ENCODE measurements at regions not wholly inside any gene's neighbourhood (a gene's known extent, or its start where the extent isn't known, plus 50 kb on each side); places are given as distances from the start of the nearest gene placed in this dataset.

DNA sequence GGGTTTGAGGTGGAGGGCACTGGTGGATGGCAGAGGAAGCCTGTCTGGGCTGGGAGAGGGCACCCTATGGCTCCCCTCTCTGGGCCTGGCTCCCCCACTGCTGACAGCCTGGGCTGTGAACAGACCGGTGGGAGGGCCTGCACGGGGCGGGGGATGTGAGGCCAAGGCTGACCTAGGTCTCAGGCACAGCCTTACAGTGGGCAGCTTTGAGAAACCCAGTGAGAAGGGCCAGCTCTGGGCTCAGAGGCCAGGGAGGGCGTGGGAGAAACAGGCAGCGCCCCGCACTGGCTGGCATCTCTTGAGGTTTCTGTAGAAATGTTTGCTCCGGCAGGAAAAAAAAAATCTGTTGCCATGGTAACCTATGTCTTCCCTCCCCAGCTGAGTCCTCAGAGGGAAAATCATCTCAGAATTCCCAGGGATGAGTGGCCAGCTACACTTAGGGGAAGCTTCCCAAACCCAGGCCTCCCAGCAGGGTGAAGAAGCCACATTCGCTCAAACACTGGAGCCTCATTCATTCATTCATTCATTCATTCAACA, 71.7 kb upstream of the TAF1B start:
- intact Hi-C loops (cut with micrococcal nuclease): no loop called here

GRCh38 chr2:9772035-9772998, 71.0 kb upstream of the TAF1B start:
- intact Hi-C loops (cut with micrococcal nuclease): no loop called here

- intact Hi-C loops (cut with micrococcal nuclease): no loop called here
These were observed 70.0 kb upstream of the TAF1B start for GRCh38 chr2:9772999-9773902.

DNA sequence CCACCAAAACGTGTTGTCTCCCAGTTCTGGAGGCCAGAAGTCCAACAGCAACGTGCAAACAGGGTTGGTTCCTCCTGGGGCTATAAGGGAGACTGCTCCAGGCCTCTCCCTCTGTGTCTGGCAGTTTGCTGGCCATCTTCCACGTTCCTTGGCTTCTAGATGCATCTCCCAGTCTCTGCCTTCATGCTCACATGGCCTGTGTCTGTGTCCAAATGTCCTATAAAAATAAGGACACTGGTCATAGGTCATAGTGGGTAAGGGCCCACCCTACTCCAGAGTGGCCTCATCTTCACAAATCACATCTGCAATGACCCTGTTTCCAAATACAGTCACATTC, 69.4 kb upstream of the TAF1B start:
- intact Hi-C loops (cut with micrococcal nuclease): no loop called here

GRCh38 chr2:9774266-9774665, 69.0 kb upstream of the TAF1B start:
- intact Hi-C loops (cut with micrococcal nuclease): no loop called here

DNA sequence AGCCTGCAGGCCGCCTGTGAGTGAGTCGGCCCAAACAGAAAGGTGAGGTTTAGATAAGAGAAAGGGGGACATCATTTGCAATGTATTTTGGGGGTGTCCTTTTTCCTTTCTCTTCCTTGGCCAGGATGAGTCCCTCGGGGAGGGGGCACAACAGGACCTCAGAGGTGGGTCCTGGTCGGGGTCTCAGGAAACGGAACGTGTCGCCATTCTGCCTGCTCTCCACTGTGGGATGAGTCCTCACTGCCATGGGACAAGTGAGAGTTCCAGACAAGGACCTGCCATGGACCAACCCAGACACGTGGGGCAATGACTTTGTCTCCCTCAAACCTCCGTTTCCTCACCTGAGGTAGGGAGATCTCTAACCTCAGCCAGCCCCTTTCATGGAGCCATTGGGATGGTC, 67.9 kb upstream of the TAF1B start:
- intact Hi-C loops (cut with micrococcal nuclease): no loop called here

DNA sequence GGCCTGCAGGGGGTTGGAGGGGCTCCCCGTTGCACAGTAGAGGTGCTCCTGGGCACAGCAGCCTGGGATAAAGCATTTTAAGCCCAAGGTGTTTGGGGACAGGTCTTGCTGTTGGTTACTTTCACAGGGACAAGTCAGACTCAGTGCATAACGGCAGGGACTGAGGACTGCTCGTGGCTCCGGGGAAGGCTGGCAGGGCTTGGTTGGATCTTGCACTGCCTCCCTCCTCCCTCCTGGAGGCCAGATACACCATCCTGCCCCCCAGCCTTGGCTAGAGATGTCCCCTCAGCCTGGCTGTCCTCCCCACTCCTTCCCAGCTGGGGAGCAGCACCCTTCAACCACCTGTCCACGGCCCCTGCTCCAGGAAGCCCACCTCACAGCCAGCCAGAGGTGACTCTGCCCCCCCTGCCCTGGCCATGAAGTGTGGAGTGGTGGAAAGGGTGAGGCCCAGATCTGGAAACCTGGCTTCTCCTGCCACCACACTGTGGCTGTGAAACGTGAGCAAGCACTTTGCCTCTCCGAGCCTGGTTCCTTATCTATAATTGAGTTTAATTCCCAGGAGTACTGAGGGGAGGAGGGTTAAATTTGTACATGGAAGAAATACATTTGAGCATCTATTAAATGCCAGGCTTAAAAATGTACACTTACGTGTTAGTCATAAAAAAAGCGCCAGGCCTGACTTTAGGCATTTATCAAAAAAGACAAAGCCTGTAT, 67.1 kb upstream of the TAF1B start:
- intact Hi-C loops (cut with micrococcal nuclease): no loop called here

- intact Hi-C loops (cut with micrococcal nuclease): no loop called here
These were observed 66.2 kb upstream of the TAF1B start for GRCh38 chr2:9777081-9777480.

DNA sequence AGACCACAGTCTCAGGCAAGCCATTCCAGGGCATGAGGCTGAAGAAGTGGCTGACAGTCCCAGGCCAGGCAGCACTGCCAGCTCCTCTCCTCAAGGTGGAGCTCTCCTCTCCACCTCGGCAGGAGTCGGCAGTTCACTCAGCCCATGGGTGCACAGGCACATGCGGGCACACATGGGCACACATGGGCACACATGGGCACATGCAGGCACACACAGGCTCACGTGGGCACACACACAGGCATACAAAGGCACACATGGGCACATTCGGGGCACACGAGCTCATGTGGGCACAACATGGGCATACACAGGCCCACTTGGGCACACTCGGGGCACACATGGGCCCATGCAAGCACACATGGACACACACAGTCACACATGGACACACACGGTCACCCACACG, 65.3 kb upstream of the TAF1B start:
- intact Hi-C loops (cut with micrococcal nuclease): no loop called here

DNA sequence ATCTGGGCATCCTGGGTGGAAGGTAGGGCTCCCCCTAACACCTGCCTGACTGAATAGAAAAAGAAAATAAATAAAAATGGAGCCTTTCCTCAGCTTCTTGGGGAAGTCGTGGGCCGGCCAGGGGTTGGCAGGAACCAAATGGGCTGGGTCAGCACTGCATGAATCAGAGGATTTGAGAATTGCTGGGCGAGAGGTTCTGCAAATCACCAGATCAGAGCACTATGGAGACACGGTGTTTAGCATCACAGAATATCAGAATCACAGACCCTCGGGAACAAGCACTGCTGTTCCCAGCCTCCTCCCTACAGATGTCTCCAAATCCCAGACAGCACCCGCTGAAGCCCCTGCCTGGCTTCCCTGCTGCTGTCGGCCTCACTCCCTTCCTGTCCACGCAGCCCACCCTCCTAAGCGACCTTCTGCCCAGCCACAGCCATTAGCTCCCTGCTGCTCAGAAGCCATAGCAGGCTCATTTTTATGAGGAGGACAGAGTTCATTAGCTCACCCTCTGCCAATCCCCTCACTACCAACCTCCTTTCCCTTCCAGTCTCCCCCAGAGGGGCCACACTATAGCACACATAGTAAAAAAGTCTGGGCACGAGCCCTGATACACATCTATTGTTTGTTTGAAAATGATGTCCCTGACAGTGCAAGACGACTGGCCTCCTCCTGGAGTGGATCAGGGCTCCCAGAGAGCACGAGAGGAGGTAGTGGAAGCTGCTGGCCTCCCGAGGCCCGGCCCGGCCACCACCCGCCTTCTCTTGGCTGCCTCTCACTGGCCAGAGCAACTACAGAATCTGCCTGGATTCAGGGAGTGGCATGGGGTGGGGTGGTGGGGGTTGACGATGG, 64.6 kb upstream of the TAF1B start:
- intact Hi-C loops (cut with micrococcal nuclease): no loop called here

- intact Hi-C loops (cut with micrococcal nuclease): loop anchor here (5.0 kb wide), 1 partner anchor 122 kb away; no protein-coding TSS in a partner anchor
These were observed 63.5 kb upstream of the TAF1B start for GRCh38 chr2:9779596-9780264.

DNA sequence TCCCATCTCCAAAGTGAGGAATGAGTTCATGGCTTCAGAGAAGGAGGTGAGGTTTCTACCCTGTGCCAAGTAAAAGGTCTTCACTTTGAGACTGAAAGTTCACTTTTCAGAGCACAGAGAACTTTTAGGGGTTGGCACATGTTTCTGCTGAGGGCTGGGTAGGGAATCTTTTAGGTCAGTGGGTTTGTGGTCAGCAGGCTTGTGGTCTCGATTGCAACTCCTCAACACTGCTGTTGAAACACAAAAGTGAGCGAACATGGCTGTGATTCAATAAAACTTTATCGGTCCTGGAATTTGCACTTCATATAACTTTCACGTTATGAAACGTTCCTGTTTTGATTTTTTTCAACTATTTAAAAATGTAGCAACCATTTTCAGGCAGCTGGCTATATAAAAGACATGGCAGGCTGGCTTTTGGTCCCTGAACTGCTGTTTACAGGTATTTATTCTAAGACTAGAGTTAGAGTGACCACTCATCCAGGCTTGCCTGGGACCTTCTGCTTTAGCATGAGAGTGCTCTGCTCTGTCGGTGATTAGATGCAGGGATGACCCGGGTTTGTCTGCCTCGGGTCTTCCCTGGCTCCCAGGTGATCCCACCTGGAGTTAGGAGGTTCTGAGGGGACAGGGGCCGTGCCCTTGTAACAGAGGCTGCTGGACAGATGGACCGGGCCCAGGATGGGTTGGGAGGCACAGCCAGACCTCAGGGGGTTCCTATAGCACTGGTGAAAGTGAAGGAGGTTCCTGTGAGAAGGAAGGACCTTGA, 62.7 kb upstream of the TAF1B start:
- intact Hi-C loops (cut with micrococcal nuclease): loop anchor here (5.0 kb wide), 1 partner anchor 123 kb away; no protein-coding TSS in a partner anchor

- intact Hi-C loops (cut with micrococcal nuclease): loop anchor here (5.0 kb wide), 1 partner anchor 124 kb away; no protein-coding TSS in a partner anchor
These were observed 62.0 kb upstream of the TAF1B start for GRCh38 chr2:9781252-9781651.

- intact Hi-C loops (cut with micrococcal nuclease): loop anchor here (1.0 to 5.0 kb wide), 10 partner anchors 17 to 339 kb away; partner anchors contain the start of genes ADAM17, IAH1, KLF11 and TAF1B
These were observed 61.0 kb upstream of the TAF1B start for GRCh38 chr2:9782197-9782719.

DNA sequence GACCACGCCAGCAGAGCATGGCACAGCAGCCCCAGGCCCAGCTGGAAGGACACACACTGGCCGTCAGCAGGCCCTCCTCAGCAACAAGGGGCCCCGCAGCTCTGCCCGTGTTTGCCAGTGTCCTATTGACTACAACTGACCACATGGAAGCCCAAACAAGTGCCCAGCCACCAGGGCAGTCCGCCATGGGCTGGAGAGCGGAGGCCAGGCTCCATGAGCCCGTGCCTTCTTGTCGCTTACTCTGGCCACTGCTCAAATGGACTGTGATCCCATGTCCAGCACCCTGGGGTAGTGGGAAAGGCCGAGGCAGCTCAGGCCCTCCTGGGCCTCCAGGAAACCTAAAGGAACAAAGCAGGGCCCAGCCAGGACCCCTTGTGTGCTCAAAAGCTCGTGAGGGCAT, 53.9 kb upstream of the TAF1B start:
- intact Hi-C loops (cut with micrococcal nuclease): no loop called here

DNA sequence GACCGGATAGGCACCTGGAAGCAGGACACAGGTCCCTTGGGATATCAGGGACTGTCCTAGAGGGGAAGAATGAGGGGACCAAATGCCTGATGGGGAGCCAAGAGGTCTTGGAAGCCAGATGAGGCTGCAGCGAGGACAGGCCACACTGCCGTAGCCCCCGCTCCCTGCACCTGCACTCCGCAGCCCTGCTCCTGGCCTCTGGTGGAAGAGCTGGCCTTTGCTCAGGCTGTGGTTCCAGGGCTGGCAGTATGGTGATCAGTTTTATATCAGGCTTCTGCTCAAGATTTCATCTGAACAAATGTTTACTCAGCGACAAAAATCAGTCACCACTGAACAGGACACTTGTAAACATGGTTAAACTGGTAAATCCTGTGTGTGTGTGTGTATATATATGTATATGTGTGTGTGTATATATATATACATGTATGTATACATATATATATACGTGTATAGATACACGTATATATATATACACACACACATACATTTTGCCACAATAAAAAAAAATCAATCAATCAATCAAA, 52.5 kb upstream of the TAF1B start:
- intact Hi-C loops (cut with micrococcal nuclease): no loop called here

GRCh38 chr2:9791711-9792110, 51.6 kb upstream of the TAF1B start:
- intact Hi-C loops (cut with micrococcal nuclease): no loop called here

DNA sequence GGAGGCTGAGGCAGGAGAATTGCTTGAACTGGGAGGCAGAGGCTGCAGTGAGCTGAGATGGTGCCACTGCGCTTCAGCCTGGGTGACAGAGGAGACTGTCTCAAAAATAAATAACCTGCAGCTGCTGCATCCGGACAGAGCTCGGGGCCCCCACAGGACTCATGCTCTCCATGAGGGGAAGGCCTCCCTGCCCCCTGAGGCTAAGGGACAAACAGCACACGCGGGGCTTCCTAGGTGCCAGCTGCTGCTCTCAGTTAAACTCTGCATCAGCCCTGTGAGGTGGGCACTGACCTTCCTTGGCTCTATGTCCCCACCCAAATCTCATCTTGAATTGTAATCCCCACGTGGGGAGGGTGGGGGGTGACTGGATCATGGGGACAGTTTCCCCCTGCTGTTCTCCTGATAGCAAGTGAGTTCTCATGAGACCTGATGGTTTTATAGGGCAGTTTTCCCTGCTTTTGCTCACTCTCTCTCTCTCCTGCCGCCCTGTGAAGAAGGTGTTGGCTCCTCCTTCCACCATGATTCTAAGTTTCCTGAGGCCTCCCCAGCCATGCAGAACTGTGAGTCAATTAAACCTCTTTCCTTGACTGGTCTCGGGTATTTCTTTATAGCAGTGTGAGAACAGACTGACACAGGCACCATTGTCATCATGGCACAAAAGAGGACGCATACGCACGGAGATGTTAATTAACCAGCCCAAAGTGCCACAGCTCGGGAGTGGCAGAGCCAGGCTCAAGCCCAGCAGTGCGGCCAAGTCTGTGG, 49.9 kb upstream of the TAF1B start:
- intact Hi-C loops (cut with micrococcal nuclease): no loop called here

All from T-helper 2 cell treated with Interferon-gamma antibody and Interleukin-4, amounts not matched to agents 100 ng/mL and 5 ng/mL, for 36 hours (primary cell).